SK-N-SH (cell line): ENCODE measurements at regions not wholly inside any gene's neighbourhood (a gene's known extent, or its start where the extent isn't known, plus 50 kb on each side); places are given as distances from the start of the nearest gene placed in this dataset.
A peak's percentile ranks its signal among the peaks of the same experiment; 100 is the strongest.

Source experiments
- CTCF ChIA-PET: fragments of 300-600, 350-600 bp; formaldehyde crosslinking; extraction: SDS; loops from one replicate; lab custom pipeline; 2021; lab: Yijun Ruan, JAX
- POLR2A ChIA-PET: fragments of 350-600 bp; sonication (Branson Sonifier 250); formaldehyde crosslinking; extraction: SDS; loops from one replicate; lab custom pipeline; 2020; ENCODE audit warnings: antibody characterized with exemption, inconsistent platforms; lab: Yijun Ruan, JAX
- DNase-seq: peaks from one replicate; pipeline ENCODE4 v3.0.0; 2012
- H2AFZ ChIP-seq: fragments of 200-600 bp; sonication (generic); 2 replicates; pipeline ENCODE4 v1.8.1; 2016; ENCODE audit warnings: antibody characterized with exemption, mild to moderate bottlenecking, low read depth
- H3F3A ChIP-seq: fragments of 200-600 bp; sonication (generic); replicated peaks from 2 replicates; pipeline ENCODE3; 2016; ENCODE audit warnings: antibody characterized with exemption, mild to moderate bottlenecking; ENCODE audit not compliant: insufficient read depth
- H3K27ac ChIP-seq, 2 experiments: fragments of 200-500 bp in 1 of 2; fragments of 200-600 bp in 1 of 2; sonication (Bioruptor generic) in 1 of 2; sonication (generic), shearing (Covaris generic) in 1 of 2; 2 replicates each; pipeline versions ENCODE4 v1.5.1 to v1.6.1; 2014 to 2016; ENCODE audit warnings: low read depth in 2 of 2, inconsistent platforms in 1 of 2, low read length in 1 of 2, mild to moderate bottlenecking in 1 of 2, mixed read lengths in 1 of 2
- H3K27me3 ChIP-seq: fragments of 200-600 bp; sonication (generic), shearing (Covaris generic); 2 replicates; pipeline ENCODE4 v1.6.1; 2016; ENCODE audit warnings: mixed run types; ENCODE audit not compliant: insufficient read depth
- H3K36me3 ChIP-seq, 2 experiments: fragments of 200-500 bp in 1 of 2; fragments of 200-600 bp in 1 of 2; sonication (Bioruptor generic) in 1 of 2; sonication (generic) in 1 of 2; replicated peaks in 1 of 2; 2 replicates each; pipeline versions ENCODE3 to v1.5.1; 2014 to 2016; ENCODE audit warnings: low read length in 1 of 2, mild to moderate bottlenecking in 1 of 2; ENCODE audit not compliant: insufficient read depth in 2 of 2, control insufficient read depth in 1 of 2
- H3K4me1 ChIP-seq, 2 experiments: fragments of 200-500 bp in 1 of 2; fragments of 200-600 bp in 1 of 2; sonication (Bioruptor generic) in 1 of 2; sonication (generic), shearing (Covaris generic) in 1 of 2; 2 replicates each; pipeline versions ENCODE4 v1.5.1 to v1.6.1; 2014 to 2016; ENCODE audit warnings: low read depth in 1 of 2, low read length in 1 of 2, mixed run types in 1 of 2; ENCODE audit not compliant: insufficient read depth in 2 of 2, control insufficient read depth in 1 of 2
- H3K4me2 ChIP-seq: fragments of 200-600 bp; sonication (generic), shearing (Covaris generic); 2 replicates; pipeline ENCODE4 v1.6.1; 2017; ENCODE audit warnings: mixed run types
- H3K4me3 ChIP-seq, 2 experiments: fragments of 200-500 bp in 1 of 2; fragments of 200-600 bp in 1 of 2; sonication (Bioruptor generic) in 1 of 2; sonication (generic), shearing (Covaris generic) in 1 of 2; 2 replicates each; pipeline versions ENCODE4 v1.5.1 to v1.8.1; 2014 to 2016; ENCODE audit warnings: low read depth in 2 of 2, inconsistent platforms in 1 of 2, low read length in 1 of 2, mild to moderate bottlenecking in 1 of 2, mixed read lengths in 1 of 2, moderate library complexity in 1 of 2
- H3K79me2 ChIP-seq: fragments of 200-600 bp; sonication (generic); 2 replicates; pipeline ENCODE4 v1.8.1; 2017; ENCODE audit warnings: mild to moderate bottlenecking; ENCODE audit not compliant: insufficient read depth
- H3K9ac ChIP-seq: fragments of 200-600 bp; sonication (generic); 2 replicates; pipeline ENCODE4 v1.6.1; 2017; ENCODE audit warnings: mixed run types
- H3K9me2 ChIP-seq: fragments of 200-600 bp; sonication (generic); 2 replicates; pipeline ENCODE4 v1.6.1; 2017; ENCODE audit warnings: mixed run types
- H3K9me3 ChIP-seq: fragments of 200-600 bp; sonication (generic); 2 replicates; pipeline ENCODE4 v1.6.1; 2017; ENCODE audit warnings: mixed run types, mild to moderate bottlenecking, moderate library complexity
- H4K20me1 ChIP-seq: fragments of 200-600 bp; sonication (generic); 2 replicates; pipeline ENCODE4 v1.6.1; 2017; ENCODE audit warnings: mild to moderate bottlenecking, mixed run types; ENCODE audit not compliant: insufficient read depth
- CTCF ChIP-seq: fragments of 200-600 bp; sonication (generic); IDR thresholded peaks from 2 replicates; pipeline ENCODE4 v1.6.1; 2017; ENCODE audit warnings: antibody characterized with exemption, mild to moderate bottlenecking, moderate library complexity
- EZH2phosphoT487 ChIP-seq: fragments of 200-600 bp; sonication (generic); IDR thresholded peaks from 2 replicates; pipeline ENCODE4 v1.6.1; 2017; ENCODE audit warnings: low read depth, mixed run types, mild to moderate bottlenecking, antibody characterized with exemption, moderate library complexity, borderline replicate concordance
- FOXM1 ChIP-seq: IDR thresholded peaks from 2 replicates; pipeline ENCODE4 v1.4.0; 2012; ENCODE audit warnings: low read depth, mild to moderate bottlenecking
- GATA2 ChIP-seq: sonication (generic); formaldehyde crosslinking; IDR thresholded peaks from 2 replicates; pipeline ENCODE4 v1.5.0; 2020; ENCODE audit warnings: mild to moderate bottlenecking, missing genetic modification reagents
- JUND ChIP-seq: IDR thresholded peaks from 2 replicates; pipeline ENCODE4 v1.4.0; 2012
- MXI1 ChIP-seq: IDR thresholded peaks from 2 replicates; pipeline ENCODE4 v1.6.1; 2012; ENCODE audit warnings: mild to moderate bottlenecking, low read depth, low read length, improper control_type of control experiment
- NRF1 ChIP-seq: IDR thresholded peaks from 2 replicates; pipeline ENCODE4 v1.6.1; 2012; ENCODE audit warnings: low read depth, mild to moderate bottlenecking, low read length
- PBX3 ChIP-seq: IDR thresholded peaks from 2 replicates; pipeline ENCODE4; 2012
- RAD21 ChIP-seq: IDR thresholded peaks from 2 replicates; pipeline ENCODE4 v1.6.1; 2012; ENCODE audit warnings: mild to moderate bottlenecking, low read length
- RCOR1 ChIP-seq: fragments of 150-350 bp; IDR thresholded peaks from 2 replicates; pipeline ENCODE4 v1.6.1; 2017; ENCODE audit warnings: antibody characterized with exemption, low read length
- RFX5 ChIP-seq: IDR thresholded peaks from 2 replicates; pipeline ENCODE4 v1.6.1; 2012; ENCODE audit warnings: mild to moderate bottlenecking, improper control_type of control experiment, low read length
- TCF12 ChIP-seq: IDR thresholded peaks from 2 replicates; pipeline ENCODE4 v1.4.0; 2012
- TEAD4 ChIP-seq: IDR thresholded peaks from 2 replicates; pipeline ENCODE4 v1.4.0; 2012; ENCODE audit warnings: mild to moderate bottlenecking, borderline replicate concordance; ENCODE audit not compliant: insufficient read depth
- USF1 ChIP-seq: IDR thresholded peaks from 2 replicates; pipeline ENCODE4 v1.4.0; 2012; ENCODE audit warnings: low read depth, borderline replicate concordance
- WGBS: methylation state at CpG from one replicate; pipeline ENCODE4 v1.1.6; 2017; ENCODE audit warnings: low lambda C conversion rate; 5-methylcytosine and 5-hydroxymethylcytosine counted together
- TF ChIP-seq, protein P1 (sequence below): IDR thresholded peaks from 2 replicates; pipeline ENCODE4 v1.4.0; 2012; ENCODE audit warnings: low read depth
- TF ChIP-seq, protein P2 (sequence below): fragments of 150-350 bp; IDR thresholded peaks from 2 replicates; pipeline ENCODE4 v1.6.1; 2017; ENCODE audit warnings: antibody characterized with exemption, low read length, low read depth, borderline replicate concordance
- TF ChIP-seq, protein P3 (sequence below): fragments of 150-350 bp; IDR thresholded peaks from 2 replicates; pipeline ENCODE4 v1.6.1; 2016; ENCODE audit warnings: mild to moderate bottlenecking, low read depth, low read length

- peak; percentile 56 for TF ChIP-seq PBX3
- no peak for TF ChIP-seq RFX5
- TF ChIP-seq EZH2phosphoT487, result no peak
- peak; percentile 76 for TF ChIP-seq GATA2
- TF ChIP-seq, protein P1, sequence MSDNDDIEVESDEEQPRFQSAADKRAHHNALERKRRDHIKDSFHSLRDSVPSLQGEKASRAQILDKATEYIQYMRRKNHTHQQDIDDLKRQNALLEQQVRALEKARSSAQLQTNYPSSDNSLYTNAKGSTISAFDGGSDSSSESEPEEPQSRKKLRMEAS, result no peak
- TF ChIP-seq RAD21, result peak; percentile 17; the same call in 1 of the 2 replicates
- peak; percentile 63; the same call in 1 of the 2 replicates for TF ChIP-seq RCOR1
- no peak for TF ChIP-seq CTCF
- no peak for TF ChIP-seq FOXM1
- no peak for TF ChIP-seq JUND
Observed at GRCh38 chr5:124866355-124867136, 120.1 kb upstream of the ZNF608 start (continued).

DNA sequence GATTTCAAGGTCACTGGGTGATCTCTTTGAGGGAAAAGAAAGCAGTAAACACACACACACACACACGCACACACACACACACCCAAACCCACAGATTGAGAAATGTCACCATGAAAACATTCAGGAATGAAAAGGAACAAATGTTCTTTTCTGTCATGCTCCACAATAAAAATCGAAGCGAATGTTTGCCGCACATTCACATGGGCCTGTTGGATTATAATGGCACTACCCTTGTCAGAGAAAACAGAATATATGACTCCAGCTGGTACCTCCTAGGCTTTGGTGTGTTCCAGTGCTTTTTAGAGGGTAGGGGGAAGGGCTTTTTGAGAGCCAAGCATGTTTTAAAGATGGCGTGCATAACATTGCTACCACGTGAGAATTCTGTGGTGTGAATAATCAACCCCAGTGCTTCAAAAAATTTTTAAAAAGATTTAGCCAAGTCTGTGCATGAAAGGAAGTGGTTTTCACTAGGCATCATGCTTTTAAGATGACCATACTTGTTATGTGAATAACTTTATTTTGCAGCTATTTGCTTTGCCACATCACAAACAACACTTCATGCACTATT lies 120.8 kb upstream of the ZNF608 start:
- Histone ChIP-seq H2AFZ (no peak overlapping the region), H3K4me2 (no peak overlapping the region), H3K4me1 (peaks cover 7 to 12% of the 10 kb centered on the region in 2 experiments; a peak in 2 of 4 replicates), H3K36me3 (no peaks in the 10 kb centered on the region), H3K9me2 (no peaks in the 10 kb centered on the region), H3K4me3 (no peak overlapping the region), H3K9ac (no peak overlapping the region), H3K9me3 (no peaks in the 10 kb centered on the region), H4K20me1 (no peaks in the 10 kb centered on the region), H3K27ac (peak overlapping the region in 1 of 2 experiments; percentile 24; a peak in 1 of 4 replicates), H3F3A (no peaks in the 10 kb centered on the region), H3K79me2 (no peaks in the 10 kb centered on the region), H3K27me3 (no peaks in the 10 kb centered on the region)
- 79% methylated on average over 6 of the region's 6 CpGs for WGBS
- TF ChIP-seq MXI1 (no peak), NRF1 (no peak), EZH2phosphoT487 (no peak), USF1 (no peak), TEAD4 (no peak), TCF12 (no peak)
- TF ChIP-seq, protein P2, sequence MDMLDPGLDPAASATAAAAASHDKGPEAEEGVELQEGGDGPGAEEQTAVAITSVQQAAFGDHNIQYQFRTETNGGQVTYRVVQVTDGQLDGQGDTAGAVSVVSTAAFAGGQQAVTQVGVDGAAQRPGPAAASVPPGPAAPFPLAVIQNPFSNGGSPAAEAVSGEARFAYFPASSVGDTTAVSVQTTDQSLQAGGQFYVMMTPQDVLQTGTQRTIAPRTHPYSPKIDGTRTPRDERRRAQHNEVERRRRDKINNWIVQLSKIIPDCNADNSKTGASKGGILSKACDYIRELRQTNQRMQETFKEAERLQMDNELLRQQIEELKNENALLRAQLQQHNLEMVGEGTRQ, result no peak
- TF ChIP-seq, protein P3, sequence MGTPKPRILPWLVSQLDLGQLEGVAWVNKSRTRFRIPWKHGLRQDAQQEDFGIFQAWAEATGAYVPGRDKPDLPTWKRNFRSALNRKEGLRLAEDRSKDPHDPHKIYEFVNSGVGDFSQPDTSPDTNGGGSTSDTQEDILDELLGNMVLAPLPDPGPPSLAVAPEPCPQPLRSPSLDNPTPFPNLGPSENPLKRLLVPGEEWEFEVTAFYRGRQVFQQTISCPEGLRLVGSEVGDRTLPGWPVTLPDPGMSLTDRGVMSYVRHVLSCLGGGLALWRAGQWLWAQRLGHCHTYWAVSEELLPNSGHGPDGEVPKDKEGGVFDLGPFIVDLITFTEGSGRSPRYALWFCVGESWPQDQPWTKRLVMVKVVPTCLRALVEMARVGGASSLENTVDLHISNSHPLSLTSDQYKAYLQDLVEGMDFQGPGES, result no peak
- POLR2A ChIA-PET, result interaction anchor here (0.9 to 1.3 kb wide), 2 partner anchors 60 to 119 kb away, joined by 4 to 6 read pairs; no protein-coding TSS in a partner anchor
- DNase-seq, result no peak
- CTCF ChIA-PET, result interaction anchor here (0.9 to 1.6 kb wide), 2 partner anchors 13 to 59 kb away, joined by 3 to 4 read pairs; no protein-coding TSS in a partner anchor
